ENCODE measurements at regions not wholly inside any gene's neighbourhood (a gene's known extent, or its start where the extent isn't known, plus 50 kb on each side); places are given as distances from the start of the nearest gene placed in this dataset.

DNA sequence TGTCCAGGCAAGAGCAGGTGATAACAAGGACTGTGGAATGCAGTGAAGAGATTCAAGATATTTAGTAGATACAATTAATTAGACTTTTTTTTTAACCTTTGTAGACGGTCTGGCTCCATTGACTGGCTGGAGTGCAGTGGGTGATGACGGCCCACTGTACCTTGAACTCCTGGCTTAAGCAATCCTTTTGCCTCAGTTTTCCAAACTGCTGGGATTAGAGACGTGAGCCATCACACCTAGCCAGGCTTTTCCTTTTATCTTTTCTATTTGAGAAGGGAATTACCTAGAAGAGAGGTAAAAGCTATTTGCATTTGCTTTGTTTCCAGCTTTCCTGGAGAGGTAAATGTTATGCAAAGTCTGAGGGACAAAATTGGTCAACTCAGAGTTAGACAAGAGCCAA lies 213.0 kb upstream of the MAGI2 start:
- Histone ChIP-seq H3K4me3 (no peak overlapping the region), H3K9me3 (no peaks in the 10 kb centered on the region), H3K4me1 (replicated peaks) (no peaks in the 10 kb centered on the region), H3K27ac (no peak overlapping the region), H3K36me3 (no peaks in the 10 kb centered on the region), H3K27me3 (replicated peaks; ENCODE audit: insufficient read depth) (no peaks in the 10 kb centered on the region)
- intact Hi-C loops (cut with DNase I): no loop called here
- TF ChIP-seq POLR2A (IDR thresholded peaks at IDR 0.05) (no peak), POLR2AphosphoS5 (IDR thresholded peaks at IDR 0.05) (no peak)
- TF ChIP-seq, protein P1, sequence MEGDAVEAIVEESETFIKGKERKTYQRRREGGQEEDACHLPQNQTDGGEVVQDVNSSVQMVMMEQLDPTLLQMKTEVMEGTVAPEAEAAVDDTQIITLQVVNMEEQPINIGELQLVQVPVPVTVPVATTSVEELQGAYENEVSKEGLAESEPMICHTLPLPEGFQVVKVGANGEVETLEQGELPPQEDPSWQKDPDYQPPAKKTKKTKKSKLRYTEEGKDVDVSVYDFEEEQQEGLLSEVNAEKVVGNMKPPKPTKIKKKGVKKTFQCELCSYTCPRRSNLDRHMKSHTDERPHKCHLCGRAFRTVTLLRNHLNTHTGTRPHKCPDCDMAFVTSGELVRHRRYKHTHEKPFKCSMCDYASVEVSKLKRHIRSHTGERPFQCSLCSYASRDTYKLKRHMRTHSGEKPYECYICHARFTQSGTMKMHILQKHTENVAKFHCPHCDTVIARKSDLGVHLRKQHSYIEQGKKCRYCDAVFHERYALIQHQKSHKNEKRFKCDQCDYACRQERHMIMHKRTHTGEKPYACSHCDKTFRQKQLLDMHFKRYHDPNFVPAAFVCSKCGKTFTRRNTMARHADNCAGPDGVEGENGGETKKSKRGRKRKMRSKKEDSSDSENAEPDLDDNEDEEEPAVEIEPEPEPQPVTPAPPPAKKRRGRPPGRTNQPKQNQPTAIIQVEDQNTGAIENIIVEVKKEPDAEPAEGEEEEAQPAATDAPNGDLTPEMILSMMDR (IDR thresholded peaks at IDR 0.05): no peak
- 56% methylated on average over 3 of the region's 3 CpGs for WGBS
- DNase-seq (ENCODE audit: low spot score): no peak

DNA sequence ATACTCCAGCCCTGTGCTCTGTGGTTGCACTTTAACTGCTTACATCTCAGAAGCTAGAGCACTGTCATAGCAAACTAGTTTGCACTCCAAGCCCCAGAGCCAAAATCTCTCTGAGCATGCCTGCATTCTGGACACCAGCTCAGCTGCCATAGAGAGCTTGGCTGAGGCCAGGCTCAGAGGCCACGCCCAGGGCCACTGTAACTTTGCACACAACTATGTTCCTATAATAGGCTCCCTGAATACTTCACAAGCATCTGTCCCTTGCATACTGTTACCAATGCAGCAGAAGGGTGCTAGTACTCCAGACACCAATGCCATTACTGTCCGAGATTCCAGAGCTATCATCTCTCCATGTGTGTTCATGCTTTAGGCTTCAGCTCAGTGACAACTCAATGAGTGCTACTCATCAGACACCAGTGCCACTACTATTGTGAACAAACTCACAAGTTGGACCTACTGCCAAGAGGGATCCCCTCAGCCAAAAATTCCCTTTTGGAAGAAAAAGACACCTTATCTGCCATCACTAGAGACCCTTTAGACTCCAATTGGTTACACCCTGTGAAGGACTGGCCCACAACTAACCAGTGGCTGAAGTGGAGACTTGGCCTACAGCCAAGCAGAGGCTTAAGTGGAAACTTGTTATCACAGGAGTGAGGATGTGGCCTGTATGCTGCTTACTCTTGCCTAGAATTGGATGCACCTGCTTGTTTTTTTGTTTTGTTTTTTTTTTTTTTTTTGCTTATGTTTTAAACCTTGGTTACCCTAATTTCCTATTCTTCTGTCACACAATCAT lies 211.6 kb upstream of the MAGI2 start:
- no peaks in the 10 kb centered on the region for H3K4me1 ChIP-seq (replicated peaks)
- intact Hi-C loops (cut with DNase I): no loop called here
- WGBS: 90% methylated on average over 2 of the region's 2 CpGs
- H3K9me3 ChIP-seq: no peaks in the 10 kb centered on the region
- no peak for DNase-seq (ENCODE audit: low spot score)
- TF ChIP-seq POLR2AphosphoS5 (IDR thresholded peaks at IDR 0.05) (no peak), POLR2A (IDR thresholded peaks at IDR 0.05) (no peak)
- TF ChIP-seq, protein P1 (IDR thresholded peaks at IDR 0.05): no peak
- no peak overlapping the region for H3K4me3 ChIP-seq
- H3K36me3 ChIP-seq: no peaks in the 10 kb centered on the region
- no peak overlapping the region for H3K27ac ChIP-seq
- no peaks in the 10 kb centered on the region for H3K27me3 ChIP-seq (replicated peaks; ENCODE audit: insufficient read depth)

DNA sequence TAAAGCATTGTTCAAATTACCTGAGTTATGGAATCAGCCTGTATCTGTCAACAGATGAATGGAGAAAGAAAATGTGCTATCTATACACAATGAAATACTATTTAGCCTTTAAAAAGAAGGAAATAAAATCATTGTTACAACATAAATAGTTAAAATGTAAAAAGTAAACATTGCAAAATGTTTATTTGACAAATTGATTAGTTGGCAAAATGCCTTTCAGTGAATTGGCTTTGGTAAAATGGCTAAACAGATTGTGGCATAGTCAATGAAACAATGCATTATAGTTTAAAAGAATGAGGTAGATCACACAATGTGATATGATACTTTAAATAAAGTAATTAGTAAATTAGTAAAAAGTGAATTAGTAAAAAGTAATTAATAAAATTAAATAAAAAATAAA lies 204.8 kb upstream of the MAGI2 start:
- Histone ChIP-seq H3K9me3 (no peaks in the 10 kb centered on the region), H3K27me3 (replicated peaks; ENCODE audit: insufficient read depth) (no peaks in the 10 kb centered on the region), H3K36me3 (no peaks in the 10 kb centered on the region), H3K27ac (no peak overlapping the region), H3K4me3 (no peak overlapping the region), H3K4me1 (replicated peaks) (no peaks in the 10 kb centered on the region)
- TF ChIP-seq POLR2AphosphoS5 (IDR thresholded peaks at IDR 0.05) (no peak), POLR2A (IDR thresholded peaks at IDR 0.05) (no peak)
- TF ChIP-seq, protein P1 (IDR thresholded peaks at IDR 0.05): no peak
- intact Hi-C loops (cut with DNase I): no loop called here
- no peak for DNase-seq (ENCODE audit: low spot score)

DNA sequence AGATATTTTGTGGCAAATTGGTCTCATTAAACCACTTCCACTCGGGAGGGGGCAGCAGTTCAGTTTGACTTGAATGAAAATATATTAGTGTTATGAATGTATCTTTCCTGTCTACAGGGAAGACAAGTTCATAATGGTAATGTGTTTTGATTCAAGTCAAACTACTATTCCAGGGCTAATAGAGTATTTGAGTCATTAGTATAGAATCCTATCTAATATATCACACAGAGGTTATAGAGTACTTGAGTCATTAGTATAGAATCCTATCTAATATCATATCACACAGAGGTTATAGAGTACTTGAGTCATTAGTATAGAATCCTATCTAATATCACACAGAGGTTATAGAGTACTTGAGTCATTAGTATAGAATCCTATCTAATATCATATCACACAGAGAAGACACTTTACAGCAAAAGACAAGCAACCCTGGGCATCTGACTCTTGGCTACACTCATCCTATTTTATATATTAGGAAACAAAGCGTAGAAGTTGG lies 199.7 kb upstream of the MAGI2 start:
- Histone ChIP-seq H3K36me3 (no peaks in the 10 kb centered on the region), H3K27me3 (replicated peaks; ENCODE audit: insufficient read depth) (no peaks in the 10 kb centered on the region), H3K27ac (no peak overlapping the region), H3K4me1 (replicated peaks) (no peaks in the 10 kb centered on the region), H3K9me3 (no peaks in the 10 kb centered on the region), H3K4me3 (no peak overlapping the region)
- intact Hi-C loops (cut with DNase I): no loop called here
- 68% methylated on average over 2 of the region's 2 CpGs for WGBS
- no peak for TF ChIP-seq POLR2AphosphoS5 (IDR thresholded peaks at IDR 0.05)
- TF ChIP-seq, protein P1 (IDR thresholded peaks at IDR 0.05): no peak
- no peak for TF ChIP-seq POLR2A (IDR thresholded peaks at IDR 0.05)
- no peak for DNase-seq (ENCODE audit: low spot score)

DNA sequence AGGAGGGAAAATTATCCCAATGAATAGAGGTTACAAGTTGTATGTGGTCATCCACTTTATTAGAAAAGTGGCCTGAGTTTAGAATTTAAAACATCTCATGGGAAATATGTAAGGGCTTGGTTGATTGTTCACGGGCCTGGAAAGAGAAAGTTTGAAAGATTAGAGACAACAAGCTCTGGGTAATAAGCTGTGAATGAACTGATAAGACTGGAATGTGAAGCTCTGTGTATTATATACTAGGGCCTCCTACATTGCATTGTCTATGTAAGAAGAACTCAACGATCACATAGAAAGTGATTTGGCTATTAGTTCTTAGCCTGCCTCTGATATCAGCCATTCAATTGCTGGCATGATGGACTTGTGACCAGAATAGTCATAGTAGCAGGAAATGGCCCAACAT lies 199.2 kb upstream of the MAGI2 start:
- no peak for TF ChIP-seq POLR2AphosphoS5 (IDR thresholded peaks at IDR 0.05)
- TF ChIP-seq, protein P1 (IDR thresholded peaks at IDR 0.05): no peak
- no peak for TF ChIP-seq POLR2A (IDR thresholded peaks at IDR 0.05)
- 35% methylated on average over 2 of the region's 2 CpGs for WGBS
- no peak overlapping the region for H3K4me3 ChIP-seq
- H3K27me3 ChIP-seq (replicated peaks; ENCODE audit: insufficient read depth): no peaks in the 10 kb centered on the region
- H3K36me3 ChIP-seq: no peaks in the 10 kb centered on the region
- intact Hi-C loops (cut with DNase I): no loop called here
- H3K27ac ChIP-seq: no peak overlapping the region
- no peaks in the 10 kb centered on the region for H3K4me1 ChIP-seq (replicated peaks)
- DNase-seq (ENCODE audit: low spot score): no peak
- H3K9me3 ChIP-seq: no peaks in the 10 kb centered on the region

Measured in prostate gland (tissue), 2 donors.